Right lobe of liver (tissue), 6 donors: ENCODE measurements at regions not wholly inside any gene's neighbourhood (a gene's known extent, or its start where the extent isn't known, plus 50 kb on each side); places are given as distances from the start of the nearest gene placed in this dataset.

ENCODE experiments used
- ATAC-seq, 4 donors: fragments of 200-7000 bp; cut with Tn5 transposase; one replicate each; pipeline ENCODE4 v1.9.1; 2020; ENCODE audit warnings: mild to moderate bottlenecking in 4 of 4, moderate library complexity in 4 of 4
- DNase-seq, 3 donors: peaks; one replicate each; pipeline ENCODE4 v3.0.0-alpha.2; 2020
- H3K27ac ChIP-seq, 3 donors: fragments of 200-600 bp; one replicate each; pipeline ENCODE4 v1.8.0; 2022
- H3K27me3 ChIP-seq, 2 donors: fragments of 200-600 bp; one replicate each; pipeline ENCODE4 v1.8.0; 2022
- H3K36me3 ChIP-seq, 4 donors: fragments of 200-600 bp; sonication (generic) in 1 of 4; one replicate each; pipeline versions ENCODE4 v1.5.1 to v1.8.0; 2017 to 2022; ENCODE audit warnings: control low read depth in 1 of 4
- H3K4me1 ChIP-seq, 4 donors: fragments of 200-600 bp; sonication (generic) in 1 of 4; one replicate each; pipeline versions ENCODE4 v1.5.1 to v1.8.0; 2017 to 2022; ENCODE audit warnings: control low read depth in 1 of 4
- H3K4me3 ChIP-seq, 3 donors: fragments of 200-600 bp; one replicate each; pipeline ENCODE4 v1.8.0; 2022
- H3K9me3 ChIP-seq, 4 donors: fragments of 200-600 bp; sonication (generic) in 1 of 4; one replicate each; pipeline versions ENCODE4 v1.5.1 to v1.8.0; 2017 to 2022; ENCODE audit warnings: control low read depth in 1 of 4
- CTCF ChIP-seq, 4 donors: fragments of 200-600 bp in 3 of 4; fragments of 450-650 bp in 1 of 4; IDR thresholded peaks; one replicate each; pipeline versions ENCODE4 v1.5.1 to v1.8.0; 2016 to 2022; ENCODE audit warnings: antibody characterized with exemption in 4 of 4, mild to moderate bottlenecking in 2 of 4
- POLR2A ChIP-seq: fragments of 450-650 bp; IDR thresholded peaks from one replicate; pipeline ENCODE4 v1.6.1; 2017; ENCODE audit warnings: antibody characterized with exemption, mild to moderate bottlenecking
- WGBS: methylation state at CpG from one replicate; pipeline ENCODE4 v1.1.6; 2018; ENCODE audit warnings: low coverage, low lambda C conversion rate; ENCODE audit not compliant: insufficient coverage; ENCODE audit errors: missing lambda C conversion rate; 5-methylcytosine and 5-hydroxymethylcytosine counted together
- intact Hi-C, 2 donors: fragments of 100-400 bp; cut with DNase I; formaldehyde crosslinking; loops; one replicate each; pipeline versions ENCODE4 v1.11.2 to v1.14.1; 2022
- donor health status: DM: no; HTN: yes; CAD: no.
- donor health status: DM: no; HTN: no; CAD: no.
- donor health status: DM: no; HTN: no; CAD: no.
- donor health status: DM: no; HTN: yes; CAD: no.
- donor health status: DM: no; HTN: yes; CAD: no.

GRCh38 chr6:113095841-113096240, 748.7 kb downstream of the RFPL4B start:
- Histone ChIP-seq H3K9me3 (no peaks in the 10 kb centered on the region), H3K36me3 (no peaks in the 10 kb centered on the region), H3K27me3 (no peaks in the 10 kb centered on the region), H3K27ac (no peak overlapping the region), H3K4me1 (no peaks in the 10 kb centered on the region), H3K4me3 (no peak overlapping the region)
- 42% methylated on average over 2 of the region's 2 CpGs for WGBS
- DNase-seq (no peak), ATAC-seq (no peak)
- TF ChIP-seq POLR2A (no peak), CTCF (IDR thresholded peaks at IDR 0.05) (no peak)
- intact Hi-C loops = no loop called here

- TF ChIP-seq POLR2A = no peak
- no peak for TF ChIP-seq CTCF (IDR thresholded peaks at IDR 0.05)
- DNase-seq (no peak), ATAC-seq (peak in 2 of 4 donors; percentile 41 to 55)
- H3K4me3 ChIP-seq = no peak overlapping the region
- H3K27ac ChIP-seq = no peak overlapping the region
- no peaks in the 10 kb centered on the region for H3K36me3 ChIP-seq
- intact Hi-C loops = no loop called here
- 34% methylated on average over 4 of the region's 4 CpGs for WGBS
- no peaks in the 10 kb centered on the region for H3K9me3 ChIP-seq
- H3K27me3 ChIP-seq = no peaks in the 10 kb centered on the region
- no peaks in the 10 kb centered on the region for H3K4me1 ChIP-seq
Observed at GRCh38 chr6:113102761-113103160, 754.4 kb upstream of the MARCKS start.

GRCh38 chr6:113103634-113104361, 753.3 kb upstream of the MARCKS start:
- TF ChIP-seq CTCF (IDR thresholded peaks at IDR 0.05) = no peak
- no peak for TF ChIP-seq POLR2A
- Histone ChIP-seq H3K4me3 (no peak overlapping the region), H3K36me3 (no peaks in the 10 kb centered on the region), H3K27ac (no peak overlapping the region), H3K4me1 (no peaks in the 10 kb centered on the region), H3K9me3 (no peaks in the 10 kb centered on the region), H3K27me3 (no peaks in the 10 kb centered on the region)
- ATAC-seq = no peak
- intact Hi-C loops = no loop called here
- WGBS = 41% methylated on average over 4 of the region's 4 CpGs
- DNase-seq = no peak

- Histone ChIP-seq H3K4me3 (no peak overlapping the region), H3K4me1 (no peaks in the 10 kb centered on the region), H3K27me3 (no peaks in the 10 kb centered on the region), H3K9me3 (no peaks in the 10 kb centered on the region), H3K27ac (no peak overlapping the region), H3K36me3 (no peaks in the 10 kb centered on the region)
- no peak for TF ChIP-seq CTCF (IDR thresholded peaks at IDR 0.05)
- TF ChIP-seq POLR2A = no peak
- intact Hi-C loops = no loop called here
- DNase-seq (no peak), ATAC-seq (no peak)
- WGBS = 49% methylated on average over 4 of the region's 4 CpGs
Observed at GRCh38 chr6:113104541-113104940, 752.6 kb upstream of the MARCKS start.

GRCh38 chr6:113104951-113105350, 752.2 kb upstream of the MARCKS start:
- no peaks in the 10 kb centered on the region for H3K27me3 ChIP-seq
- H3K9me3 ChIP-seq = no peaks in the 10 kb centered on the region
- no peak overlapping the region for H3K27ac ChIP-seq
- DNase-seq (no peak), ATAC-seq (no peak)
- WGBS = 55% methylated on average over 3 of the region's 3 CpGs
- TF ChIP-seq POLR2A = no peak
- TF ChIP-seq CTCF (IDR thresholded peaks at IDR 0.05) = no peak
- H3K4me3 ChIP-seq = no peak overlapping the region
- H3K36me3 ChIP-seq = no peaks in the 10 kb centered on the region
- intact Hi-C loops = no loop called here
- H3K4me1 ChIP-seq = no peaks in the 10 kb centered on the region
